Gastroesophageal sphincter (tissue), 3 donors: ENCODE measurements at regions not wholly inside any gene's neighbourhood (a gene's known extent, or its start where the extent isn't known, plus 50 kb on each side); places are given as distances from the start of the nearest gene placed in this dataset.

Source experiments
- POLR2A ChIP-seq, 2 donors: fragments of 450-650 bp; IDR thresholded peaks; one replicate each; pipeline ENCODE4 v1.6.1; 2017; ENCODE audit warnings: antibody characterized with exemption in 2 of 2, mild to moderate bottlenecking in 2 of 2, moderate library complexity in 1 of 2
- TF ChIP-seq, protein P1 (sequence below), 4 experiments: fragments of 200-600 bp in 2 of 4; fragments of 450-650 bp in 2 of 4; sonication (generic) in 1 of 4; IDR thresholded peaks; one replicate each; pipeline ENCODE4 v1.5.1; 2017 to 2019; ENCODE audit warnings: antibody characterized with exemption in 4 of 4, mild to moderate bottlenecking in 2 of 4, moderate library complexity in 2 of 4

DNA sequence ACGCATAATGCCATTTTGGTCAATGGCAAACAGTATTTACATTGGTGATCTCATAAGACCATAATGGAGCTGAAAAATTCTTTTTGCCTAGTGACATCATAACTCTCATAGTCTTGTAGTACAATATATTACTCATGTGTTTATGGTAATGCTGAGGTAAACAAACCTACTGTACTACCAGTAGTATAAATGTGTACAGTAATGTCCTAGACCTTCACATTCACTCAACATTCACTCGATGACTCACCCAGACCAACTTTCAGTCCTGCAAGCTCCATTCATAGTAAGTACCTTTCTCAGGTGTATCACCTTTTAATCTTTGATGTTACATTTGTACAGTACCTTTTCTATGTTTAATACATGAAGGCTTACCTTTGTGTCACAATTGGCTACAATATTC lies 558.2 kb upstream of the PIK3C3 start:
- TF ChIP-seq, protein P1, sequence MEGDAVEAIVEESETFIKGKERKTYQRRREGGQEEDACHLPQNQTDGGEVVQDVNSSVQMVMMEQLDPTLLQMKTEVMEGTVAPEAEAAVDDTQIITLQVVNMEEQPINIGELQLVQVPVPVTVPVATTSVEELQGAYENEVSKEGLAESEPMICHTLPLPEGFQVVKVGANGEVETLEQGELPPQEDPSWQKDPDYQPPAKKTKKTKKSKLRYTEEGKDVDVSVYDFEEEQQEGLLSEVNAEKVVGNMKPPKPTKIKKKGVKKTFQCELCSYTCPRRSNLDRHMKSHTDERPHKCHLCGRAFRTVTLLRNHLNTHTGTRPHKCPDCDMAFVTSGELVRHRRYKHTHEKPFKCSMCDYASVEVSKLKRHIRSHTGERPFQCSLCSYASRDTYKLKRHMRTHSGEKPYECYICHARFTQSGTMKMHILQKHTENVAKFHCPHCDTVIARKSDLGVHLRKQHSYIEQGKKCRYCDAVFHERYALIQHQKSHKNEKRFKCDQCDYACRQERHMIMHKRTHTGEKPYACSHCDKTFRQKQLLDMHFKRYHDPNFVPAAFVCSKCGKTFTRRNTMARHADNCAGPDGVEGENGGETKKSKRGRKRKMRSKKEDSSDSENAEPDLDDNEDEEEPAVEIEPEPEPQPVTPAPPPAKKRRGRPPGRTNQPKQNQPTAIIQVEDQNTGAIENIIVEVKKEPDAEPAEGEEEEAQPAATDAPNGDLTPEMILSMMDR (IDR thresholded peaks at IDR 0.05), result no peak
- no peak for TF ChIP-seq POLR2A (IDR thresholded peaks at IDR 0.05)
